IMR-90 (cell line): ENCODE measurements at regions not wholly inside any gene's neighbourhood (a gene's known extent, or its start where the extent isn't known, plus 50 kb on each side); places are given as distances from the start of the nearest gene placed in this dataset.
A peak's percentile ranks its signal among the peaks of the same experiment; 100 is the strongest.

Experiments used
- ATAC-seq: fragments of 200-7000 bp; cut with Tn5 transposase; 2 replicates; pipeline ENCODE4 v1.9.1; 2020; ENCODE audit warnings: low read depth, mild to moderate bottlenecking, moderate library complexity
- BruUV-seq: library from RNA; stranded (reverse); fragments of 400-500 nt; replicated peaks from 2 replicates; lab custom pipeline; 2021; lab: Mats Ljungman, UMichigan
- CTCF ChIA-PET: fragments of 300-600 bp; formaldehyde crosslinking; extraction: SDS; loops from one replicate; lab custom pipeline; 2021; ENCODE audit warnings: antibody characterized with exemption; lab: Yijun Ruan, JAX
- POLR2A ChIA-PET: fragments of 300-600 bp; sonication (Branson Sonifier 250); formaldehyde crosslinking; loops from one replicate; lab custom pipeline; 2022; ENCODE audit warnings: antibody characterized with exemption; ENCODE audit not compliant: unreplicated experiment; lab: Charles Lee
- DNase-seq: peaks from one replicate; pipeline ENCODE4 v3.0.0; 2013
- H2AFZ ChIP-seq: replicated peaks from 2 replicates; pipeline ENCODE3; 2013; ENCODE audit warnings: low read length, mild to moderate bottlenecking; ENCODE audit not compliant: poor library complexity
- H2AK5ac ChIP-seq: 2 replicates; pipeline ENCODE4 v1.6.1; 2013; ENCODE audit warnings: low read depth, low read length, inconsistent platforms
- H2AK9ac ChIP-seq: replicated peaks from 2 replicates; pipeline ENCODE3; 2013; ENCODE audit warnings: mild to moderate bottlenecking, low read depth, low read length, moderate library complexity; ENCODE audit not compliant: poor library complexity
- H2BK120ac ChIP-seq: 2 replicates; pipeline ENCODE4 v1.6.1; 2013; ENCODE audit warnings: low read depth, low read length, inconsistent platforms
- H2BK15ac ChIP-seq: 3 replicates; pipeline ENCODE4 v1.6.1; 2013; ENCODE audit warnings: low read depth, low read length, inconsistent platforms
- H2BK20ac ChIP-seq: 2 replicates; pipeline ENCODE4 v1.6.1; 2013; ENCODE audit warnings: low read depth, mild to moderate bottlenecking, inconsistent platforms, low read length, moderate library complexity
- H2BK5ac ChIP-seq: 2 replicates; pipeline ENCODE4 v1.6.1; 2013; ENCODE audit warnings: mild to moderate bottlenecking, low read depth, low read length, inconsistent platforms; ENCODE audit not compliant: poor library complexity, severe bottlenecking
- H3K14ac ChIP-seq: replicated peaks from 2 replicates; pipeline ENCODE4 v1.6.1; 2013; ENCODE audit warnings: low read depth, low read length, inconsistent platforms
- H3K18ac ChIP-seq: 2 replicates; pipeline ENCODE4 v1.6.1; 2013; ENCODE audit warnings: low read depth, low read length, control low read depth
- H3K23ac ChIP-seq: 2 replicates; pipeline ENCODE4 v1.6.1; 2013; ENCODE audit warnings: low read depth, low read length, inconsistent platforms
- H3K27ac ChIP-seq: 2 replicates; pipeline ENCODE4 v1.5.1; 2013; ENCODE audit warnings: mild to moderate bottlenecking, control low read depth, low read length; ENCODE audit not compliant: insufficient read depth
- H3K27me3 ChIP-seq: 2 replicates; pipeline ENCODE4 v1.6.1; 2013; ENCODE audit warnings: low read length; ENCODE audit not compliant: control insufficient read depth, insufficient read depth
- H3K36me3 ChIP-seq: 2 replicates; pipeline ENCODE4 v1.6.1; 2013; ENCODE audit warnings: low read length, mixed read lengths; ENCODE audit not compliant: control insufficient read depth, insufficient read depth
- H3K4ac ChIP-seq: 2 replicates; pipeline ENCODE4 v1.6.1; 2013; ENCODE audit warnings: low read depth, low read length, inconsistent platforms
- H3K4me1 ChIP-seq: 2 replicates; pipeline ENCODE4 v1.6.1; 2013; ENCODE audit warnings: low read length, mixed read lengths; ENCODE audit not compliant: control insufficient read depth, insufficient read depth
- H3K4me2 ChIP-seq: 2 replicates; pipeline ENCODE4 v1.6.1; 2013; ENCODE audit warnings: low read depth, mild to moderate bottlenecking, control low read depth, low read length, moderate library complexity
- H3K4me3 ChIP-seq: 2 replicates; pipeline ENCODE4 v1.5.1; 2013; ENCODE audit warnings: low read depth, mild to moderate bottlenecking, control low read depth, low read length, moderate library complexity; ENCODE audit not compliant: insufficient read depth
- H3K56ac ChIP-seq: 2 replicates; pipeline ENCODE4 v1.6.1; 2013; ENCODE audit warnings: low read length, inconsistent platforms; ENCODE audit not compliant: insufficient read depth; ENCODE audit errors: extremely low read depth
- H3K79me1 ChIP-seq, 2 experiments: 2 replicates each; pipeline ENCODE4 v1.6.1; 2013; ENCODE audit warnings: low read length in 2 of 2, inconsistent platforms in 1 of 2, low read depth in 1 of 2
- H3K9ac ChIP-seq: 2 replicates; pipeline ENCODE4 v1.6.1; 2013; ENCODE audit warnings: low read depth, low read length, control low read depth
- H3K9me1 ChIP-seq: 2 replicates; pipeline ENCODE4 v1.6.1; 2013; ENCODE audit warnings: low read length, inconsistent platforms; ENCODE audit not compliant: insufficient read depth
- H3K9me3 ChIP-seq: 2 replicates; pipeline ENCODE4 v1.6.1; 2013; ENCODE audit warnings: low read length; ENCODE audit not compliant: control insufficient read depth, insufficient read depth
- H4K20me1 ChIP-seq: 2 replicates; pipeline ENCODE4 v1.6.1; 2013; ENCODE audit warnings: low read length, inconsistent platforms; ENCODE audit not compliant: insufficient read depth
- H4K5ac ChIP-seq: 2 replicates; pipeline ENCODE4 v1.6.1; 2013; ENCODE audit warnings: mild to moderate bottlenecking, low read depth, low read length, control low read depth
- H4K8ac ChIP-seq, 2 experiments: 2 replicates each; pipeline ENCODE4 v1.6.1; 2013; ENCODE audit warnings: low read depth in 2 of 2, low read length in 2 of 2, control low read depth in 1 of 2, inconsistent platforms in 1 of 2
- H4K91ac ChIP-seq: 2 replicates; pipeline ENCODE4 v1.6.1; 2013; ENCODE audit warnings: low read depth, low read length, inconsistent platforms; ENCODE audit not compliant: insufficient read depth
- BHLHE40 ChIP-seq: fragments of 150-350 bp; IDR thresholded peaks from 2 replicates; pipeline ENCODE4 v1.6.1; 2016; ENCODE audit warnings: mild to moderate bottlenecking, low read depth, low read length
- CEBPB ChIP-seq: IDR thresholded peaks from 2 replicates; pipeline ENCODE4 v1.6.1; 2012; ENCODE audit warnings: low read depth, low read length, improper control_type of control experiment
- CHD1 ChIP-seq: IDR thresholded peaks from 2 replicates; pipeline ENCODE4 v1.6.1; 2012; ENCODE audit warnings: low read depth, low read length, improper control_type of control experiment
- CTCF ChIP-seq: conservative IDR thresholded peaks from 2 replicates; pipeline ENCODE4 v1.5.1; 2012; ENCODE audit warnings: mild to moderate bottlenecking, low read depth, low read length, improper control_type of control experiment
- ELK1 ChIP-seq: fragments of 150-350 bp; IDR thresholded peaks from 2 replicates; pipeline ENCODE4 v1.6.1; 2016; ENCODE audit warnings: low read depth, mild to moderate bottlenecking, low read length, moderate library complexity, borderline replicate concordance
- FOS ChIP-seq: fragments of 150-350 bp; IDR thresholded peaks from 2 replicates; pipeline ENCODE4 v1.6.1; 2016; ENCODE audit warnings: low read depth, low read length
- MAFK ChIP-seq: IDR thresholded peaks from 2 replicates; pipeline ENCODE4 v1.6.1; 2012; ENCODE audit warnings: low read depth, low read length, improper control_type of control experiment
- MAZ ChIP-seq: IDR thresholded peaks from 2 replicates; pipeline ENCODE4 v1.6.1; 2012; ENCODE audit warnings: low read depth, mild to moderate bottlenecking, low read length, improper control_type of control experiment, moderate library complexity, borderline replicate concordance
- MXI1 ChIP-seq: IDR thresholded peaks from 2 replicates; pipeline ENCODE4 v1.6.1; 2012; ENCODE audit warnings: low read depth, mild to moderate bottlenecking, low read length, moderate library complexity, borderline replicate concordance
- NFE2L2 ChIP-seq: fragments of 150-350 bp; IDR thresholded peaks from 2 replicates; pipeline ENCODE4 v1.6.1; 2016; ENCODE audit warnings: low read depth, mild to moderate bottlenecking, low read length
- POLR2A ChIP-seq: IDR thresholded peaks from 2 replicates; pipeline ENCODE4 v1.6.1; 2012; ENCODE audit warnings: mild to moderate bottlenecking, low read depth, low read length
- RAD21 ChIP-seq: IDR thresholded peaks from 2 replicates; pipeline ENCODE4 v1.6.1; 2012; ENCODE audit warnings: low read length, improper control_type of control experiment
- RCOR1 ChIP-seq: IDR thresholded peaks from 2 replicates; pipeline ENCODE4 v1.6.1; 2012; ENCODE audit warnings: mild to moderate bottlenecking, low read length, improper control_type of control experiment; ENCODE audit not compliant: insufficient replicate concordance
- RFX5 ChIP-seq: IDR thresholded peaks from 2 replicates; pipeline ENCODE4 v1.8.0; 2012; ENCODE audit warnings: low read depth, mild to moderate bottlenecking, low read length, moderate library complexity
- SMC3 ChIP-seq: fragments of 150-350 bp; IDR thresholded peaks from 2 replicates; pipeline ENCODE4 v1.6.1; 2016; ENCODE audit warnings: low read depth, mild to moderate bottlenecking, antibody characterized with exemption, low read length, moderate library complexity
- USF2 ChIP-seq: fragments of 150-350 bp; IDR thresholded peaks from 2 replicates; pipeline ENCODE4 v1.6.1; 2017; ENCODE audit warnings: mild to moderate bottlenecking, antibody characterized with exemption, low read length, low read depth
- WGBS, 2 experiments: methylation state at CpG; one replicate each; pipeline versions ENCODE4 v1.1.5 to v1.1.7; 2013; ENCODE audit warnings: missing lambda C conversion rate in 2 of 2; ENCODE audit not compliant: insufficient read length in 1 of 2; ENCODE audit errors: extremely low coverage in 2 of 2; 5-methylcytosine and 5-hydroxymethylcytosine counted together
- dilution Hi-C: fragments of 300-500 bp; cut with HindIII; formaldehyde crosslinking; loops from one replicate; pipeline ENCODE4 v1.14.3; 2018; ENCODE audit warnings: low sequenced_read_pairs; ENCODE audit not compliant: unreplicated experiment
- in situ Hi-C: fragments of 300-500 bp; cut with MboI; formaldehyde crosslinking; loops from 3 replicates; pipeline ENCODE4 v1.14.3; 2019; ENCODE audit warnings: low sequenced_read_pairs, inconsistent platforms, mixed read lengths
- intact Hi-C: fragments of 100-400 bp; cut with micrococcal nuclease; formaldehyde crosslinking; loops from 2 replicates; pipeline ENCODE4 v1.10.0; 2022

GRCh38 chr11:115606498-115607220 is 102.4 kb upstream of the CADM1 start:
- Histone ChIP-seq H2AK9ac (no peak overlapping the region), H2BK5ac (no peak overlapping the region), H3K56ac (no peak overlapping the region), H3K23ac (no peak overlapping the region), H2AFZ (no peak overlapping the region), H4K5ac (no peak overlapping the region), H3K18ac (no peak overlapping the region), H2BK20ac (no peak overlapping the region), H4K91ac (no peak overlapping the region), H2BK120ac (no peak overlapping the region), H4K8ac (no peak overlapping the region), H3K4ac (no peak overlapping the region), H3K4me1 (peaks cover 3% of the 10 kb centered on the region; the same call in 1 of the 2 replicates), H3K36me3 (no peaks in the 10 kb centered on the region), H3K9ac (no peak overlapping the region), H3K4me2 (no peak overlapping the region), H3K27ac (no peak overlapping the region), H3K27me3 (peaks cover 13% of the 10 kb centered on the region), H3K9me3 (no peaks in the 10 kb centered on the region), H3K14ac (no peak overlapping the region), H3K9me1 (no peaks in the 10 kb centered on the region), H3K4me3 (no peak overlapping the region), H3K79me1 (no peaks in the 10 kb centered on the region), H2AK5ac (no peak overlapping the region), H4K20me1 (no peaks in the 10 kb centered on the region), H2BK15ac (no peak overlapping the region)
- WGBS, 2 experiments, result no CpG with 5 or more reads among the region's 11 CpGs
- TF ChIP-seq RFX5 (no peak), BHLHE40 (no peak), RAD21 (no peak), SMC3 (no peak), CTCF (no peak), FOS (no peak), MAZ (no peak), MXI1 (no peak), NFE2L2 (no peak), RCOR1 (no peak), ELK1 (no peak), POLR2A (no peak), USF2 (no peak), MAFK (no peak), CHD1 (no peak), CEBPB (no peak)
- dilution Hi-C loops, result no loop called here
- peak; percentile 72 for ATAC-seq
- peak; percentile 67 for DNase-seq
- in situ Hi-C loops, result no loop called here
- intact Hi-C loops, result no loop called here
- no TSS peak for BruUV-seq
- CTCF ChIA-PET, result interaction anchor here (0.6 kb wide), 2 partner anchors 371 to 1312 kb away, joined by 3 read pairs; no protein-coding TSS in a partner anchor
- POLR2A ChIA-PET, result interaction anchor here (0.5 kb wide), 1 partner anchor 1774 kb away, joined by 5 read pairs; no protein-coding TSS in a partner anchor
